ENCODE measurements at regions not wholly inside any gene's neighbourhood (a gene's known extent, or its start where the extent isn't known, plus 50 kb on each side); places are given as distances from the start of the nearest gene placed in this dataset.
"Not testable (repeated sequence)": the region's sequence is repeated elsewhere in the genome, so short reads cannot be mapped to it uniquely, and the experiment has no call there.

- CTCF ChIA-PET, result no interaction called here
- H3K4me1 ChIP-seq, result no peaks in the 10 kb centered on the region
- Mint-ChIP-seq H3K9me3 (ENCODE audit: unreplicated experiment) (no peaks in the 10 kb centered on the region), H3K36me3 (ENCODE audit: insufficient read depth, unreplicated experiment) (no peaks in the 10 kb centered on the region), H3K27ac (ENCODE audit: unreplicated experiment) (no peak overlapping the region), H3K4me3 (ENCODE audit: unreplicated experiment) (no peak overlapping the region), H3K27me3 (ENCODE audit: insufficient read depth, unreplicated experiment) (no peaks in the 10 kb centered on the region), H3K4me1 (ENCODE audit: low read depth, unreplicated experiment) (no peaks in the 10 kb centered on the region)
- POLR2A ChIA-PET, result no interaction called here
- intact Hi-C loops (cut with micrococcal nuclease; ENCODE audit: unreplicated experiment), result no loop called here
- no peaks in the 10 kb centered on the region for H3K9me3 ChIP-seq
- no peaks in the 10 kb centered on the region for H3K27me3 ChIP-seq (replicated peaks; ENCODE audit: control insufficient read depth, insufficient read depth, low read length)
- H3K36me3 ChIP-seq (ENCODE audit: control insufficient read depth, insufficient read depth, low read length), result no peaks in the 10 kb centered on the region
- DNase-seq, result no peak
- TF ChIP-seq CTCF (IDR thresholded peaks at IDR 0.05; ENCODE audit: insufficient read depth in 1 of 2, low read depth in 1 of 2, low read length in 1 of 2, severe bottlenecking in 1 of 2, unreplicated experiment in 1 of 2), result no peak
- no peak overlapping the region for H3K4me3 ChIP-seq (ENCODE audit: low read depth, low read length)
- BruUV-seq (replicated peaks), result no TSS peak
Observed at GRCh38 chr2:194819367-194819766, 837.7 kb upstream of the SLC39A10 start.

DNA sequence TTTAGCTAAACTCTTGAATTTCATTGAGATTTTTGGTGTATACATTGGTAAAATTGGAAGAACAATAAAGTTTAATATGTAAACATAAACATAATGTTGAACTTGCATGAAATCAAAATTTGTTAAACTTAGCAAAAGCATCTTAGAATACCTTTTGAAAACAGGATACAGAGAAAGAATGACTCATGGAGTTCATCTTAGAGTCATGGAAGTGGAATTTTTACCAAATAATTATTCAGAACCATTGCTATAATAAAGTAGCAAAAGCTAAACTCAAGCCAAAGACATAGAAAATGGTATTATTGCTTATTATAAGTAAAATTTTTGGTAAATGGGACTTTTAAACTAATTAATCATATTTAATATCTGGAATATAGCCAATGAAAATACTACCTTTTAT, 841.6 kb upstream of the SLC39A10 start:
- H3K4me1 ChIP-seq, result no peaks in the 10 kb centered on the region
- POLR2A ChIA-PET, result no interaction called here
- Mint-ChIP-seq H3K4me3 (ENCODE audit: unreplicated experiment) (no peak overlapping the region), H3K4me1 (ENCODE audit: low read depth, unreplicated experiment) (no peaks in the 10 kb centered on the region), H3K9me3 (ENCODE audit: unreplicated experiment) (no peaks in the 10 kb centered on the region), H3K36me3 (ENCODE audit: insufficient read depth, unreplicated experiment) (no peaks in the 10 kb centered on the region), H3K27me3 (ENCODE audit: insufficient read depth, unreplicated experiment) (no peaks in the 10 kb centered on the region), H3K27ac (ENCODE audit: unreplicated experiment) (no peak overlapping the region)
- intact Hi-C loops (cut with micrococcal nuclease; ENCODE audit: unreplicated experiment), result no loop called here
- no TSS peak for BruUV-seq (replicated peaks)
- no peak for TF ChIP-seq CTCF (IDR thresholded peaks at IDR 0.05; ENCODE audit: insufficient read depth in 1 of 2, low read depth in 1 of 2, low read length in 1 of 2, severe bottlenecking in 1 of 2, unreplicated experiment in 1 of 2)
- no peaks in the 10 kb centered on the region for H3K27me3 ChIP-seq (replicated peaks; ENCODE audit: control insufficient read depth, insufficient read depth, low read length)
- no peak overlapping the region for H3K4me3 ChIP-seq (ENCODE audit: low read depth, low read length)
- CTCF ChIA-PET, result no interaction called here
- no peaks in the 10 kb centered on the region for H3K9me3 ChIP-seq
- no peak for DNase-seq
- H3K36me3 ChIP-seq (ENCODE audit: control insufficient read depth, insufficient read depth, low read length), result no peaks in the 10 kb centered on the region

GRCh38 chr2:194802589-194802988, 854.4 kb upstream of the SLC39A10 start:
- H3K36me3 ChIP-seq (ENCODE audit: control insufficient read depth, insufficient read depth, low read length), result no peaks in the 10 kb centered on the region
- H3K4me1 ChIP-seq, result no peaks in the 10 kb centered on the region
- Mint-ChIP-seq H3K4me1 (ENCODE audit: low read depth, unreplicated experiment) (no peaks in the 10 kb centered on the region), H3K9me3 (ENCODE audit: unreplicated experiment) (peaks cover 19% of the 10 kb centered on the region), H3K27me3 (ENCODE audit: insufficient read depth, unreplicated experiment) (no peaks in the 10 kb centered on the region), H3K4me3 (ENCODE audit: unreplicated experiment) (no peak overlapping the region), H3K36me3 (ENCODE audit: insufficient read depth, unreplicated experiment) (no peaks in the 10 kb centered on the region), H3K27ac (ENCODE audit: unreplicated experiment) (no peak overlapping the region)
- POLR2A ChIA-PET, result no interaction called here
- no peak for TF ChIP-seq CTCF (IDR thresholded peaks at IDR 0.05; ENCODE audit: insufficient read depth in 1 of 2, low read depth in 1 of 2, low read length in 1 of 2, severe bottlenecking in 1 of 2, unreplicated experiment in 1 of 2)
- no peak overlapping the region for H3K4me3 ChIP-seq (ENCODE audit: low read depth, low read length)
- BruUV-seq (replicated peaks), result no TSS peak
- no peaks in the 10 kb centered on the region for H3K9me3 ChIP-seq
- intact Hi-C loops (cut with micrococcal nuclease; ENCODE audit: unreplicated experiment), result no loop called here
- CTCF ChIA-PET, result no interaction called here
- DNase-seq, result no peak
- H3K27me3 ChIP-seq (replicated peaks; ENCODE audit: control insufficient read depth, insufficient read depth, low read length), result no peaks in the 10 kb centered on the region

DNA sequence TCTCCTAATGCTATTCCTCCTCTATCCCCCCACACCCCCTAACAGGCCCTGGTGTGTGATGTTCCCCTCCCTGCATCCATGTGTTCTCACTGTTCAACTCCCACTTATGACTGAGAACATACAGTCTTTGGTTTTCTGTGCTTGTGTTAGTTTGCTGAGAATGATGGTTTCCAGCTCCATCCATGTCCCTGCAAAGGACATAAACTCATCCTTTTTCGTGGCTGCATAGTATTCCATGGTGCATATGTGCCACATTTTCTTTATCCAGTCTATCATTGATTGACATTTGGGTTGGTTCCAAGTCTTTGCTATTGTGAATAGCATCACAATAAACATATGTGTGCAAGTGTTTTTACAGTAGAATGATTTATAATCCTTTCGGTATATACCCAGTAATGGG, 870.0 kb upstream of the SLC39A10 start:
- not testable (repeated sequence) for DNase-seq; H3K27me3 Mint-ChIP-seq (ENCODE audit: insufficient read depth, unreplicated experiment)

GRCh38 chr2:194771394-194771793, 885.6 kb upstream of the SLC39A10 start:
- not testable (repeated sequence) for DNase-seq; H3K4me3 Mint-ChIP-seq (ENCODE audit: unreplicated experiment)

More for the DNA sequence above, 870.0 kb upstream of the SLC39A10 start:
- POLR2A ChIA-PET; intact Hi-C loops (cut with micrococcal nuclease; ENCODE audit: unreplicated experiment); H3K36me3 Mint-ChIP-seq (ENCODE audit: insufficient read depth, unreplicated experiment); H3K9me3 Mint-ChIP-seq (ENCODE audit: unreplicated experiment); H3K36me3 ChIP-seq (ENCODE audit: control insufficient read depth, insufficient read depth, low read length); H3K9me3 ChIP-seq; H3K4me3 ChIP-seq (ENCODE audit: low read depth, low read length); H3K27ac Mint-ChIP-seq (ENCODE audit: unreplicated experiment); CTCF ChIA-PET; H3K4me3 Mint-ChIP-seq (ENCODE audit: unreplicated experiment); H3K4me1 ChIP-seq; H3K27me3 ChIP-seq (replicated peaks; ENCODE audit: control insufficient read depth, insufficient read depth, low read length); H3K4me1 Mint-ChIP-seq (ENCODE audit: low read depth, unreplicated experiment); BruUV-seq (replicated peaks): not testable (repeated sequence)

More at GRCh38 chr2:194771394-194771793, 885.6 kb upstream of the SLC39A10 start:
- H3K36me3 Mint-ChIP-seq (ENCODE audit: insufficient read depth, unreplicated experiment); POLR2A ChIA-PET; H3K36me3 ChIP-seq (ENCODE audit: control insufficient read depth, insufficient read depth, low read length); H3K27me3 Mint-ChIP-seq (ENCODE audit: insufficient read depth, unreplicated experiment); BruUV-seq (replicated peaks); H3K4me1 ChIP-seq; CTCF ChIA-PET; H3K9me3 Mint-ChIP-seq (ENCODE audit: unreplicated experiment); H3K27me3 ChIP-seq (replicated peaks; ENCODE audit: control insufficient read depth, insufficient read depth, low read length); H3K27ac Mint-ChIP-seq (ENCODE audit: unreplicated experiment); H3K4me3 ChIP-seq (ENCODE audit: low read depth, low read length); H3K9me3 ChIP-seq; intact Hi-C loops (cut with micrococcal nuclease; ENCODE audit: unreplicated experiment); H3K4me1 Mint-ChIP-seq (ENCODE audit: low read depth, unreplicated experiment): not testable (repeated sequence)
